ENCODE measurements at regions not wholly inside any gene's neighbourhood (a gene's known extent, or its start where the extent isn't known, plus 50 kb on each side); places are given as distances from the start of the nearest gene placed in this dataset.

GRCh38 chr3:95394286-95394685, 1331.4 kb downstream of the NSUN3 start:
- H3K4me3 ChIP-seq (ENCODE audit: low read depth, low read length): no peak overlapping the region
- in situ Hi-C loops (cut with HindIII; ENCODE audit: low sequenced_read_pairs): no loop called here
- TF ChIP-seq, protein P1, sequence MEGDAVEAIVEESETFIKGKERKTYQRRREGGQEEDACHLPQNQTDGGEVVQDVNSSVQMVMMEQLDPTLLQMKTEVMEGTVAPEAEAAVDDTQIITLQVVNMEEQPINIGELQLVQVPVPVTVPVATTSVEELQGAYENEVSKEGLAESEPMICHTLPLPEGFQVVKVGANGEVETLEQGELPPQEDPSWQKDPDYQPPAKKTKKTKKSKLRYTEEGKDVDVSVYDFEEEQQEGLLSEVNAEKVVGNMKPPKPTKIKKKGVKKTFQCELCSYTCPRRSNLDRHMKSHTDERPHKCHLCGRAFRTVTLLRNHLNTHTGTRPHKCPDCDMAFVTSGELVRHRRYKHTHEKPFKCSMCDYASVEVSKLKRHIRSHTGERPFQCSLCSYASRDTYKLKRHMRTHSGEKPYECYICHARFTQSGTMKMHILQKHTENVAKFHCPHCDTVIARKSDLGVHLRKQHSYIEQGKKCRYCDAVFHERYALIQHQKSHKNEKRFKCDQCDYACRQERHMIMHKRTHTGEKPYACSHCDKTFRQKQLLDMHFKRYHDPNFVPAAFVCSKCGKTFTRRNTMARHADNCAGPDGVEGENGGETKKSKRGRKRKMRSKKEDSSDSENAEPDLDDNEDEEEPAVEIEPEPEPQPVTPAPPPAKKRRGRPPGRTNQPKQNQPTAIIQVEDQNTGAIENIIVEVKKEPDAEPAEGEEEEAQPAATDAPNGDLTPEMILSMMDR (IDR thresholded peaks at IDR 0.05; ENCODE audit: low read depth, low read length, missing control alignments): no peak
- no peak for DNase-seq (ENCODE audit: low read depth)

DNA sequence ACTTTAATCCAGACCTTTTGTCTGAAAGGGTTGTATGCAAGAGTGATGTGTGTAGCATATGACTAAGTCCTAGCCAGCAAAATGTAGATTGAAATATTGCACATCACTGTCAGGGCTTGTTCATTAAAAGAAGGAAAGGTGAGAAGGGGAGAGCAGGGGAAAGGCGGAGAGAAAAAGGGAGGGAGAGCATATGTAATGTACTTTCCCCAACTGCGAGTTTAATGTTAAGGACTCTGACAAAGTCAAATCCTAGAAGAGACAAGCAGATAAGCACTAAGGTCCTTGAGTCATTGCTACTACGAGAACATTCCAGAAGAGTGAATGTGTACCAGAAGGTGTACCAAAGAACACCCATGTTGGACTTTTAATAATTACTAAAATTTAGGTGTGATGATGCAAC, 1336.7 kb downstream of the NSUN3 start:
- H3K4me3 ChIP-seq (ENCODE audit: low read depth, low read length): no peak overlapping the region
- no peak for DNase-seq (ENCODE audit: low read depth)
- TF ChIP-seq, protein P1 (IDR thresholded peaks at IDR 0.05; ENCODE audit: low read depth, low read length, missing control alignments): no peak
- in situ Hi-C loops (cut with HindIII; ENCODE audit: low sequenced_read_pairs): no loop called here

- no peak for DNase-seq (ENCODE audit: low read depth)
- TF ChIP-seq, protein P1 (IDR thresholded peaks at IDR 0.05; ENCODE audit: low read depth, low read length, missing control alignments): no peak
- H3K4me3 ChIP-seq (ENCODE audit: low read depth, low read length): no peak overlapping the region
- in situ Hi-C loops (cut with HindIII; ENCODE audit: low sequenced_read_pairs): no loop called here
Measured at GRCh38 chr3:95401693-95402092, 1338.8 kb downstream of the NSUN3 start.

DNA sequence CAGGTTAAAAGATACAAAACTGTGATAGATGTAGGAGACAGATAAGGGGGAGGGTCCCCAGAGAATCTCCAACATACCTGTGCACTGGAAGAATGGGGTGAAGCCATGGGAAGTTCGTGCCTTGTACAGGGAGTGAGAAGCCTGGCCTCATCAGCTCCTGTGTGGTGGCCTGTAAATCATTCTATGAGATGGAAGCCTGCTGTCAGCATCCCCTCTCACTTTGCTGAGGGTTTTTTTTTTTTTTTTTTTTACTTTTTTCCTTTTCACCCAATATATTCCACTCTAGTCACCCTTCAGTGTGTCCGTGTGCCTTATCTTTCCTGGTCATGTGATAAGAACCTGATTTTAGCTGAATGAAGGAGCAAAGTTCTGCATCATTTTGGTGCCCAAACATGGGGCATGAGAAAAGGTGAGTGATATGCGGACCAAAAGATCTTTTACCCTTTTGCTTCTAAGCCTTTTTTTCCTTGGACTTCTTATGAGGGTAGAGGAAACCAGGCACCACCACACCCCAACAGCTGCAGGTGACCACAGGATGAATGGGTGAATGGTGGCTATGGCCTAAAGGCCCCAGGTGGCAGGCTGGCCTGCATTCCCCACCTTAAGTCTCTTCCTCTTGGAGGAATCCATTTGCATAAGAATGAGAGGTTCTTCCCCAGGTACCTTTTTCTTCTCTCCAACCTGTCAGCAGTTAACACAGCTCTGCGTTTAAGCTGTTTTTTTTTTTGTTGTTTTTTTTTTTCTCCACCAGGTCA, 1345.0 kb downstream of the NSUN3 start:
- DNase-seq (ENCODE audit: low read depth): no peak
- in situ Hi-C loops (cut with HindIII; ENCODE audit: low sequenced_read_pairs): no loop called here
- TF ChIP-seq, protein P1 (IDR thresholded peaks at IDR 0.05; ENCODE audit: low read depth, low read length, missing control alignments): no peak
- H3K4me3 ChIP-seq (ENCODE audit: low read depth, low read length): no peak overlapping the region

- in situ Hi-C loops (cut with HindIII; ENCODE audit: low sequenced_read_pairs): no loop called here
- TF ChIP-seq, protein P1 (IDR thresholded peaks at IDR 0.05; ENCODE audit: low read depth, low read length, missing control alignments): no peak
- no peak overlapping the region for H3K4me3 ChIP-seq (ENCODE audit: low read depth, low read length)
- DNase-seq (ENCODE audit: low read depth): no peak
Measured at GRCh38 chr3:95408464-95408862, 1345.6 kb downstream of the NSUN3 start.

DNA sequence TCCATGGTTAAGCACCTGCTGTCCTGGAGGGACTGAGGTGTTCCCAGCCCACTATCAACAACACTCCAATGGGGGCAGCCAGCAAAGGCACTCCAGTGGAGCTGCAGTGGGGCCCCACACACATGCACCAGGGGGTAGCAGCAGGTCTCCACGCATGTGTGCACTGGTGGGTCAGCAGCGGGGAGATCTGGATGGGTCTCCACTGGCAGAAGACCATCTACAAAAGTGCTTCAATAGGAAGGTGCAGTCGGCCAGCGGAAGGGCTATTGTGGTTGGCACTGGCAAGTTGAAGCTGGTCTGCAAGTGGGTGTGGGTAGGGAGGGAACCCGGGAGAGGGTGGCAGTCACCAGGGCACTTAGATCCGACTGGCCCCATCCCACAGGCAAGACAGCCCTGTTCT, 1355.4 kb downstream of the NSUN3 start:
- TF ChIP-seq, protein P1 (IDR thresholded peaks at IDR 0.05; ENCODE audit: low read depth, low read length, missing control alignments): no peak
- no peak for DNase-seq (ENCODE audit: low read depth)
- in situ Hi-C loops (cut with HindIII; ENCODE audit: low sequenced_read_pairs): no loop called here
- no peak overlapping the region for H3K4me3 ChIP-seq (ENCODE audit: low read depth, low read length)

Data from astrocyte of the cerebellum (primary cell).